ENCODE measurements at regions not wholly inside any gene's neighbourhood (a gene's known extent, or its start where the extent isn't known, plus 50 kb on each side); places are given as distances from the start of the nearest gene placed in this dataset.
"Not testable (repeated sequence)": the region's sequence is repeated elsewhere in the genome, so short reads cannot be mapped to it uniquely, and the experiment has no call there.

- Mint-ChIP-seq H3K27ac (no peak overlapping the region), H3K36me3 (no peaks in the 10 kb centered on the region), H3K9me3 (peaks cover 0 to 10% of the 10 kb centered on the region in 2 donors)
- ATAC-seq, result no peak
- no peak for DNase-seq (ENCODE audit: low spot score in 2 of 2)
Measured at GRCh38 chr13:88800505-88800904, 1129.3 kb downstream of the SLITRK5 start.

- ATAC-seq (no peak), DNase-seq (ENCODE audit: low spot score in 2 of 2) (no peak)
- peaks cover 0 to 11% of the 10 kb centered on the region in 2 donors for H3K9me3 Mint-ChIP-seq
- no peak overlapping the region for H3K27ac Mint-ChIP-seq
- H3K36me3 Mint-ChIP-seq, result no peaks in the 10 kb centered on the region
Measured at GRCh38 chr13:88801361-88801760, 1130.2 kb downstream of the SLITRK5 start.

DNA sequence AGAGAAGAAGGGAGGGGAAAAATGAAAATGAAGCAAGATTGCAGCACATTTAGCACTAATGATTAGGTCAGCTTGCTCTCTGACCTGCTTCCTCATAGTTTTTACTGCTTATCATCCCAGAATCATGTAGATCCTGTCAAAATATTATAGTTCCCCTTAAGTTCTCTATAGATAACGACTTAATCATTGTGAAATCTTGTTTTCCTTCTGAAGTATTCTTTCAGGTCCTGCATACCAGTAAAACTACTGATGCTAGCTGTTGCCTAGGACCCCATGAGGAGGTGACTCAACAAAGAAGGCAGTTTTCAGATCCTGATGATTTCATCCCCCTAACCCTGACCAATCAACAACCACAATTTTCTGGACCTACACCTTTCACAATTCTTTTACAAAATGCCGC, 1131.7 kb downstream of the SLITRK5 start:
- Mint-ChIP-seq H3K36me3 (no peaks in the 10 kb centered on the region), H3K9me3 (peaks cover 7 to 22% of the 10 kb centered on the region in 2 donors), H3K27ac (no peak overlapping the region)
- DNase-seq (ENCODE audit: low spot score in 2 of 2) (no peak), ATAC-seq (no peak)

DNA sequence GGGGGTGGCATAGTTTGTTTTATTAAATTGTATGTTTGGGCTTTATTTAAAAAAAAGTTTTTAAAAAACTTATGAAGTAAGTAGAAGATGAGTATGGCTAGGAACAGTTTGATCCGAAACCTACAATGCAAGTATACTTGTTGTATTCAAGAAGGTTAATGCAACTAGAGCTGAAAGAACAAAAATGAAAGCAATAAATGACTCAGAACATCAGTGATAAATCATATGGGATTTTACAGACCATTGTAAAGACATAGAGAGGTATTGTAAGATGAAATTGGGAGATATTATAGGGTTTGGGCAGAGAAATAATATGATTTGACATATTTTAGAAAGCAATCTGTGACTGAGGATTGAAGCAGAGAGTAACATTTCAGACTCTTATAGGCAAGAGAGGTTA, 1135.3 kb downstream of the SLITRK5 start:
- no peak for DNase-seq (ENCODE audit: low spot score in 2 of 2)
- peaks cover 25 to 27% of the 10 kb centered on the region in 2 donors for H3K9me3 Mint-ChIP-seq
- ATAC-seq, result no peak

GRCh38 chr13:88817560-88817959, 1146.4 kb downstream of the SLITRK5 start:
- ATAC-seq (no peak), DNase-seq (ENCODE audit: low spot score in 2 of 2) (no peak)
- Mint-ChIP-seq H3K9me3 (peaks cover 5 to 7% of the 10 kb centered on the region in 2 donors), H3K36me3 (no peaks in the 10 kb centered on the region), H3K27ac (no peak overlapping the region)

More for the DNA sequence above, 1135.3 kb downstream of the SLITRK5 start:
- H3K27ac Mint-ChIP-seq, result no peak overlapping the region
- H3K36me3 Mint-ChIP-seq, result peaks cover 0 to 5% of the 10 kb centered on the region in 2 donors

DNA sequence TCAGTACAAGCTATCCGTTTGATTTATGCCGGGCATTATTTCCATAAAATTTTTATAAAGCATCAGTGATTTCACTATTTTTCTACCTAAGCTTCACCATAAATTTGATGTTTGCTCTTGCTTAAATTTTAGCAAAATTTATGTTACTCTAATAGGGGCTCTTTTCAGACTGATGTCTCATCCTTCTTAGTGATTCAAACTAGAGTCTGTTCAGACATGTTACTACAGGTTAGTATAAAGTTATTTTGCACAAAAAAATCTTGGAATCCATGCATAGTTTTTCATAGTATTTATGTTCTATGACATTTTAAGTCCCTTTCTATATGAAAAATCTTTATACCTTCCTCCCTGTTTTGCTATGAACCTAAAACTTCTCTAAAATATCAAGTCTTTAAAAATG, 1151.9 kb downstream of the SLITRK5 start:
- Mint-ChIP-seq H3K27ac (no peak overlapping the region), H3K36me3 (no peaks in the 10 kb centered on the region), H3K9me3 (peaks cover 4 to 8% of the 10 kb centered on the region in 2 donors)
- ATAC-seq, result no peak
- DNase-seq (ENCODE audit: low spot score in 2 of 2), result no peak

DNA sequence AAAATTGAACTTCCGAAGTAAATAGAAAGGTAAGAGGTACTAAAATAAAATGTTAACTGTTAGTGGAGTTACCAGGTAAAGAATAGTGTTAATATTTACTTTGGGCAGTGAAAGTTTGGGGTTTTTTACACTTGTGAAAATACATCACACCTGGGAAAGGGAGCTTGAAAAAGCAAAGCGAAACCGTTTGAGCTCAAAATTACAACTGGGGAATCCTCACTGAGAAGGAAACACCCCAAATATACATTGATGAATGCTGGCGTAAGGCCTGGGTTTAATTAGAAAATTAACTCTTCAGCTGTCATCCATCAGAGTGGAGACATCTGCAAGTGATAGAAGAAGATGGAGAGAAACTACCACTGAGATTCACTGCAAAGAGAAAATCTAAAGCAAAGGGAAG, 1153.0 kb downstream of the SLITRK5 start:
- no peak overlapping the region for H3K27ac Mint-ChIP-seq
- H3K36me3 Mint-ChIP-seq, result no peaks in the 10 kb centered on the region
- no peak for DNase-seq (ENCODE audit: low spot score in 2 of 2)
- ATAC-seq, result no peak
- peaks cover 4 to 11% of the 10 kb centered on the region in 2 donors for H3K9me3 Mint-ChIP-seq

DNA sequence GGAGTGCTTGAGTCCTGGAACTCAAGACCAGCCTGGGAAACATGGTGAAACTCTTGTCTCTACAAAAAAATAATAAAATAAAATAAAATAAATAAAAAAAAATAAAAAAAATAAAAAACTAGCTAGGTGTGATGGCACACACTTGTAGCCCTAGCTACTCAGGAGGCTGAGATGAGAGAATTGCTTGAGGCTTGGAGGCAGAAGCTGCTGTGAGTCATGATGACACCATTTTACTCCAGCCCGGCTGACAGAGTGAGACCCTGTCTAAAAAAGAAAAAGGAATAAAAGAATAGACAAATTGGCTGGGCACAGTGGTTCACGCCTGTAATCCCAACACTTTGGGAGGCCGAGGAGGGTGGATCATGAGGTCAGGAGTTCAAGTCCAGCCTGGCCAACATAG, 1168.9 kb downstream of the SLITRK5 start:
- Mint-ChIP-seq H3K9me3 (peaks cover 9 to 13% of the 10 kb centered on the region in 2 donors), H3K36me3 (no peaks in the 10 kb centered on the region), H3K27ac (no peak overlapping the region)
- ATAC-seq, result no peak
- DNase-seq (ENCODE audit: low spot score in 2 of 2), result no peak

- ATAC-seq; H3K36me3 Mint-ChIP-seq; H3K27ac Mint-ChIP-seq; DNase-seq (ENCODE audit: low spot score in 2 of 2): not testable (repeated sequence)
- H3K9me3 Mint-ChIP-seq, result peaks cover 10 to 22% of the 10 kb centered on the region in 2 donors
Measured at GRCh38 chr13:88852293-88852692, 1181.1 kb downstream of the SLITRK5 start.

- peaks cover 4 to 10% of the 10 kb centered on the region in 2 donors for H3K9me3 Mint-ChIP-seq
- no peak for DNase-seq (ENCODE audit: low spot score in 2 of 2)
- H3K36me3 Mint-ChIP-seq, result no peaks in the 10 kb centered on the region
- no peak overlapping the region for H3K27ac Mint-ChIP-seq
- no peak for ATAC-seq
Measured at GRCh38 chr13:88857256-88857655, 1186.1 kb downstream of the SLITRK5 start.

- ATAC-seq, result no peak
- no peaks in the 10 kb centered on the region for H3K36me3 Mint-ChIP-seq
- H3K27ac Mint-ChIP-seq, result no peak overlapping the region
Measured at GRCh38 chr13:88862095-88862620, 1191.0 kb downstream of the SLITRK5 start.

DNA sequence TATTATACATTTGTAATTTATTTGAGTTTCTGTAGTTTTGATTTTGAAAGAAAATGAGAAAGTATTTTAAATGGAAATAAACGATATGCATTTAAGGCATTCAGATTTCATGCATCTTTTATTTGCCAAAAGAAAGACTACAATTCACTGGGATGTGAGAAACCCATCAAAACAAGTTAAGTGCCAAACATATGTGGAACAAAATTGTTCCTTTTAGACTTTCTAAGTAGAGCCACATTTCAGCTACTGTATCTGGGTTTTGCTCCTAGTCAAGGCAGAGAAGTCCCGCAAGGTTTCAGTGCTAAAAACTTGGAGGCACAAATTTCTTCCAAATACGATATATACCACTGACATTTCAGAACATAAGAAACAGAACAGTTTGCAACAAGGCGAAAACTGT, 1191.9 kb downstream of the SLITRK5 start:
- ATAC-seq, result no peak

More at GRCh38 chr13:88862095-88862620, 1191.0 kb downstream of the SLITRK5 start:
- DNase-seq (ENCODE audit: low spot score in 2 of 2), result no peak
- H3K9me3 Mint-ChIP-seq, result peaks cover 0 to 9% of the 10 kb centered on the region in 2 donors

DNA sequence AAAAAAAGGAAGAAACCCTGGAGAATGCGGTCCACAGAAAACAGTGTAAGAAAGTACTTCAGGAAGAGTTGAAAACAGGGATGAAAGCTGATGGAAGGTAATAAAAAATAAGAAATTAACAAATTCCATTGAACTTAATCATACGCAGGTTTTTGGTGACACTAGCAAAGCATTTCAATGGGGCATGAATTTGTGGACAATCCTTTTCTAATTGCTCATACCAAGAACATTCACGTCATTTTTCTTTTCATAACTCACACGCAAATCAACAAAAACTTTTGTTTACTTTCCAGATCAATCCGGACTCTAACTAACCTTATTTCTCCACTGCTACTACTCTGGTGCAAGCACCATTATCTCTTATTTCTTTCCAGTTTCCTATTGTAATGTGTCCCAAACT, 1195.0 kb downstream of the SLITRK5 start:
- no peak for DNase-seq (ENCODE audit: low spot score in 2 of 2)
- Mint-ChIP-seq H3K27ac (no peak overlapping the region), H3K36me3 (no peaks in the 10 kb centered on the region), H3K9me3 (peaks cover 0 to 16% of the 10 kb centered on the region in 2 donors)
- ATAC-seq, result no peak

More for the DNA sequence above, 1191.9 kb downstream of the SLITRK5 start:
- no peak for DNase-seq (ENCODE audit: low spot score in 2 of 2)
- Mint-ChIP-seq H3K27ac (no peak overlapping the region), H3K36me3 (no peaks in the 10 kb centered on the region), H3K9me3 (peaks cover 0 to 12% of the 10 kb centered on the region in 2 donors)

GRCh38 chr13:88883741-88884140, 1212.6 kb downstream of the SLITRK5 start:
- Mint-ChIP-seq H3K36me3 (no peaks in the 10 kb centered on the region), H3K9me3 (peaks cover 7 to 10% of the 10 kb centered on the region in 2 donors), H3K27ac (no peak overlapping the region)
- DNase-seq (ENCODE audit: low spot score in 2 of 2), result no peak
- no peak for ATAC-seq

GRCh38 chr13:88887045-88887662, 1216.0 kb downstream of the SLITRK5 start:
- ATAC-seq, result no peak
- no peak overlapping the region for H3K27ac Mint-ChIP-seq

DNA sequence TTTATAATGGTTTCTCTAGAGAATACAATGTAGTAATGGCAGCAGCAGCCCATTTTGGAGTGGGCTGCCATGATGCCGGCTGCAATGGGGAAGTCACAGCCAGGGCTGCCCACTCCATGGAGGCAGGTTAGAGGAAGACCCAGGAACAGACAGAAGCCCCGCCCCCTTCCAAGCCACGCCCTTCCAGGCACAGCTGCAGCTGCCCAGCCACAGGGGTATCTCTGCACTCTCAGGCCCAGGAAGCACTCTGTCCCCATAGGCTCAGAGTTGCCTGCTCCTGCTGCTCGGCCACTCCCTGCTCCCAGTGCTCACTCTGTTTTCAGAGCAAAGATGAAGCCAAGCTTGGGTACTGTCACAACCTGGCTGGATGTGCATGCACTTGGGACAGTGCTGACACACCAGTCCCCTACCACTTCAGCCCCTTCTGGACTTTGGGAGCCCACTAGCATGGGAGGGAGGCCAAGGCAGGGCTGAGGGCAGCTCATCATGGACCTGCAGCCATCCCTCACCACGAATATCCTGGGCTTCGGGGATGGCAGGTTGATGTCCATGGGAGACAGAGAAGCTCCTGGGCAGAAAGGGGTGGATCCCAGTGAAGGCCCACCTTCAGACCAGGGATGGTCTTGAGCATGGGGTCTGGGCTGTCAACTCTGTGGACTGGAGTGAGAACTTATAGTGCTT, 1224.2 kb downstream of the SLITRK5 start:
- peaks cover 2 to 7% of the 10 kb centered on the region in 2 donors for H3K9me3 Mint-ChIP-seq
- DNase-seq (ENCODE audit: low spot score in 2 of 2) (no peak), ATAC-seq (no peak)
- H3K36me3 Mint-ChIP-seq, result no peaks in the 10 kb centered on the region
- no peak overlapping the region for H3K27ac Mint-ChIP-seq

More at GRCh38 chr13:88887045-88887662, 1216.0 kb downstream of the SLITRK5 start:
- Mint-ChIP-seq H3K36me3 (no peaks in the 10 kb centered on the region), H3K9me3 (no peaks in the 10 kb centered on the region)
- no peak for DNase-seq (ENCODE audit: low spot score in 2 of 2)

- ATAC-seq (no peak), DNase-seq (ENCODE audit: low spot score in 2 of 2) (no peak)
- no peaks in the 10 kb centered on the region for H3K36me3 Mint-ChIP-seq
- H3K9me3 Mint-ChIP-seq, result peaks cover 3 to 8% of the 10 kb centered on the region in 2 donors
- no peak overlapping the region for H3K27ac Mint-ChIP-seq
Measured at GRCh38 chr13:88896466-88896865, 1225.3 kb downstream of the SLITRK5 start.
